ENCODE measurements at regions not wholly inside any gene's neighbourhood (a gene's known extent, or its start where the extent isn't known, plus 50 kb on each side); places are given as distances from the start of the nearest gene placed in this dataset.

DNA sequence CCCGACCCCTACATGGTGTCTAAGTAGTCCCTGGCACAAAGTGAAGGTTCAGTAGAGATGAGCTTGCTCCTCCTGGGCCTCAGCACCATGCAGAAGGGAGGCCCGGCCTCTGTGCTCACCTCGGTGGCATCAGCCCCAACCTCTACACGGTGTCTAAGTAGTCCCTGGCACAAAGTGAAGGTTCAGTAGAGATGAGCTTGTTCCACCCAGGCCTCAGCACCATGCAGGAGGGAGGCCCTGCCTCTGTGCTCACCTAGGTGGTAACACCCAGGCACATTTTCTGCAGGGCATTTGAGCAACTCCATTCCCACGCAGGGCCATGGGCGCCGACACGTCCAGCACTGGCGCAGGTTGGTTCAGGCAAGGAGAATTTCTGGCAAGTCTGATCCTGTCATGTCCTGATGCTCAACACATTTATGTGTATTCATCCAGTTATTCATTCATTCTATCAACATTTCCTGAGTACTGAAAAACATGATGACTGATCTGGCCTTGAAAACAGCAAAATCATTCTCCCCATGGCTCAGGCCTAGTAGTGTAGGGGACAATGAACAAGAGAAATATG, 408.2 kb upstream of the MYT1L start:
- H3K4me1 Mint-ChIP-seq: no peaks in the 10 kb centered on the region
- no peaks in the 10 kb centered on the region for H3K4me1 ChIP-seq (ENCODE audit: control insufficient read depth, insufficient read depth, low read length)
- H3K9me3 ChIP-seq (ENCODE audit: control insufficient read depth, low read length): no peaks in the 10 kb centered on the region
- 96 to 98% methylated on average over 5 to 9 of the region's 9 CpGs for WGBS, 2 experiments (ENCODE audit: insufficient coverage in 1 of 2, insufficient read length in 1 of 2)
- TF ChIP-seq, protein P1, sequence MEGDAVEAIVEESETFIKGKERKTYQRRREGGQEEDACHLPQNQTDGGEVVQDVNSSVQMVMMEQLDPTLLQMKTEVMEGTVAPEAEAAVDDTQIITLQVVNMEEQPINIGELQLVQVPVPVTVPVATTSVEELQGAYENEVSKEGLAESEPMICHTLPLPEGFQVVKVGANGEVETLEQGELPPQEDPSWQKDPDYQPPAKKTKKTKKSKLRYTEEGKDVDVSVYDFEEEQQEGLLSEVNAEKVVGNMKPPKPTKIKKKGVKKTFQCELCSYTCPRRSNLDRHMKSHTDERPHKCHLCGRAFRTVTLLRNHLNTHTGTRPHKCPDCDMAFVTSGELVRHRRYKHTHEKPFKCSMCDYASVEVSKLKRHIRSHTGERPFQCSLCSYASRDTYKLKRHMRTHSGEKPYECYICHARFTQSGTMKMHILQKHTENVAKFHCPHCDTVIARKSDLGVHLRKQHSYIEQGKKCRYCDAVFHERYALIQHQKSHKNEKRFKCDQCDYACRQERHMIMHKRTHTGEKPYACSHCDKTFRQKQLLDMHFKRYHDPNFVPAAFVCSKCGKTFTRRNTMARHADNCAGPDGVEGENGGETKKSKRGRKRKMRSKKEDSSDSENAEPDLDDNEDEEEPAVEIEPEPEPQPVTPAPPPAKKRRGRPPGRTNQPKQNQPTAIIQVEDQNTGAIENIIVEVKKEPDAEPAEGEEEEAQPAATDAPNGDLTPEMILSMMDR (conservative IDR thresholded peaks at IDR 0.05): no peak
- no peak for DNase-seq
- no peak overlapping the region for H3K27ac ChIP-seq (ENCODE audit: low read depth, low read length)
- H3K9ac ChIP-seq (ENCODE audit: extremely low read depth, low read length, poor library complexity, severe bottlenecking): no peak overlapping the region
- H3K27ac Mint-ChIP-seq: no peak overlapping the region
- no peaks in the 10 kb centered on the region for H3K9me3 Mint-ChIP-seq
- H3K27me3 Mint-ChIP-seq (ENCODE audit: insufficient read depth): peaks cover 2% of the 10 kb centered on the region
- H3K4me3 ChIP-seq (ENCODE audit: low read length): no peak overlapping the region
- H3K36me3 ChIP-seq (ENCODE audit: control insufficient read depth, insufficient read depth, low read length): no peaks in the 10 kb centered on the region
- H3K36me3 Mint-ChIP-seq (ENCODE audit: low read depth): no peaks in the 10 kb centered on the region
- no peak overlapping the region for H3K4me3 Mint-ChIP-seq
- no peaks in the 10 kb centered on the region for H3K27me3 ChIP-seq (ENCODE audit: control insufficient read depth, insufficient read depth, low read length, poor library complexity, severe bottlenecking)

DNA sequence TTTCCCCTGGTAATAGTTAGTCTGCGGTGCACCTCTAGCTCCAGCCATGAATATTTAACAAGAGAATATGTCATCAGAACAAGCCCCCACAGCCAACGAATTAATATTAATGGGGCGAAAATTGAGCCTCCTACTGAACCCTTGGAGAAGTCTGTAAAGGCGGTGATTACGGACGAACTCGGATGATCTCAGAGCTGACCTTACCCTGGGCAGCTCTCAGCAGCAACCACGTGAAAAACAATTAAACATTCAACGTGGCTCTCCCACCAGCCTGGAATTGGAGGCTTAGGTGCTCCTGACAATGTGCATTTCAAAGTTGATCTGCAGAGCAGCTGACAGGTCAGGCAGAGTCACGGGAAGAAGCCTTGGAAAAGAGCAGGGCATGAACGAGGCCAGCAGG, 407.6 kb upstream of the MYT1L start:
- Mint-ChIP-seq H3K36me3 (ENCODE audit: low read depth) (no peaks in the 10 kb centered on the region), H3K9me3 (no peaks in the 10 kb centered on the region), H3K4me1 (no peaks in the 10 kb centered on the region), H3K4me3 (no peak overlapping the region), H3K27me3 (ENCODE audit: insufficient read depth) (peaks cover 2% of the 10 kb centered on the region), H3K27ac (no peak overlapping the region)
- no peaks in the 10 kb centered on the region for H3K4me1 ChIP-seq (ENCODE audit: control insufficient read depth, insufficient read depth, low read length)
- TF ChIP-seq, protein P1 (conservative IDR thresholded peaks at IDR 0.05): no peak
- WGBS, 2 experiments (ENCODE audit: insufficient coverage in 1 of 2, insufficient read length in 1 of 2): 82 to 89% methylated on average over 10 to 11 of the region's 11 CpGs
- H3K9me3 ChIP-seq (ENCODE audit: control insufficient read depth, low read length): no peaks in the 10 kb centered on the region
- H3K9ac ChIP-seq (ENCODE audit: extremely low read depth, low read length, poor library complexity, severe bottlenecking): no peak overlapping the region
- no peak overlapping the region for H3K4me3 ChIP-seq (ENCODE audit: low read length)
- no peaks in the 10 kb centered on the region for H3K27me3 ChIP-seq (ENCODE audit: control insufficient read depth, insufficient read depth, low read length, poor library complexity, severe bottlenecking)
- DNase-seq: no peak
- H3K27ac ChIP-seq (ENCODE audit: low read depth, low read length): no peak overlapping the region
- no peaks in the 10 kb centered on the region for H3K36me3 ChIP-seq (ENCODE audit: control insufficient read depth, insufficient read depth, low read length)

DNA sequence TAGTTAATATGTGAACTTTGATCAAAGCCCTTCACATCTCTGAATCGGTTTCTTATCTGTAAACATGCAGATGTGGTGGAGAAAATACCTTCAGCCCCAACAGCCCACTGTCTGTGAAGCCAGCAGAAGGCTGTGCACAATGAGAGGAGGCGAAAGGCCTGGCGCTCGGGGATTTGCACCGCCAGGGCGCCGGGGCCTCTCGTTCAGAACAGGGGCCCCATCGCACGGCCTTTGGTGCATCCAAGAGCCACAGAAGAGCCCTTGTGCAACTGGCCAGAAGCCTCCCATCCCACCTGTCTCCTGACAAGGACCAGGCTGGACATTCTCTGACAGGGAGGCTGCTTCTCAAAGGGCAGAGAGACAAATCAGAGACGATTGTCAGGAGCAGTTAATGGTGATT, 407.2 kb upstream of the MYT1L start:
- no peaks in the 10 kb centered on the region for H3K4me1 Mint-ChIP-seq
- no peaks in the 10 kb centered on the region for H3K4me1 ChIP-seq (ENCODE audit: control insufficient read depth, insufficient read depth, low read length)
- no peaks in the 10 kb centered on the region for H3K9me3 ChIP-seq (ENCODE audit: control insufficient read depth, low read length)
- H3K9ac ChIP-seq (ENCODE audit: extremely low read depth, low read length, poor library complexity, severe bottlenecking): no peak overlapping the region
- H3K27me3 Mint-ChIP-seq (ENCODE audit: insufficient read depth): peaks cover 2% of the 10 kb centered on the region
- H3K27ac ChIP-seq (ENCODE audit: low read depth, low read length): no peak overlapping the region
- H3K36me3 ChIP-seq (ENCODE audit: control insufficient read depth, insufficient read depth, low read length): no peaks in the 10 kb centered on the region
- WGBS, 2 experiments (ENCODE audit: insufficient coverage in 1 of 2, insufficient read length in 1 of 2): 91 to 100% methylated on average over 9 to 11 of the region's 11 CpGs
- no peaks in the 10 kb centered on the region for H3K36me3 Mint-ChIP-seq (ENCODE audit: low read depth)
- H3K27me3 ChIP-seq (ENCODE audit: control insufficient read depth, insufficient read depth, low read length, poor library complexity, severe bottlenecking): no peaks in the 10 kb centered on the region
- H3K27ac Mint-ChIP-seq: no peak overlapping the region
- no peak overlapping the region for H3K4me3 ChIP-seq (ENCODE audit: low read length)
- TF ChIP-seq, protein P1 (conservative IDR thresholded peaks at IDR 0.05): no peak
- no peaks in the 10 kb centered on the region for H3K9me3 Mint-ChIP-seq
- DNase-seq: no peak
- no peak overlapping the region for H3K4me3 Mint-ChIP-seq
